Breast epithelium (tissue), 4 donors: ENCODE measurements at regions not wholly inside any gene's neighbourhood (a gene's known extent, or its start where the extent isn't known, plus 50 kb on each side); places are given as distances from the start of the nearest gene placed in this dataset.
A peak's percentile ranks its signal among the peaks of the same experiment; 100 is the strongest.

Experiments
- DNase-seq, 2 donors: peaks; one replicate each; pipeline ENCODE4 v3.0.0-alpha.2; 2019; ENCODE audit warnings: low spot score in 2 of 2
- H3K27ac ChIP-seq, 2 donors: fragments of 200-600 bp; sonication (generic) in 1 of 2; one replicate each; pipeline ENCODE4 v1.5.1; 2016 to 2019; ENCODE audit warnings: mild to moderate bottlenecking in 1 of 2
- H3K27me3 ChIP-seq, 2 donors: fragments of 200-600 bp; sonication (generic) in 1 of 2; one replicate each; pipeline versions ENCODE4 v1.5.1 to v1.6.0; 2017 to 2019; ENCODE audit warnings: control low read depth in 1 of 2, mild to moderate bottlenecking in 1 of 2
- H3K36me3 ChIP-seq: fragments of 200-600 bp; one replicate; pipeline ENCODE4 v1.5.1; 2019
- H3K4me1 ChIP-seq, 2 donors: fragments of 200-600 bp; sonication (generic); one replicate each; pipeline ENCODE4 v1.5.1; 2016 to 2019; ENCODE audit warnings: control low read depth in 1 of 2
- H3K4me3 ChIP-seq, 3 donors: fragments of 200-600 bp; sonication (generic); 1 replicate in 2 of 3; 2 replicates in 1 of 3; pipeline ENCODE4 v1.5.1; 2016 to 2019; ENCODE audit warnings: mild to moderate bottlenecking in 3 of 3, moderate library complexity in 2 of 3
- H3K9me3 ChIP-seq, 2 donors: fragments of 200-600 bp; sonication (generic) in 1 of 2; one replicate each; pipeline ENCODE4 v1.5.1; 2016 to 2019; ENCODE audit warnings: control low read depth in 1 of 2
- CTCF ChIP-seq, 3 donors: fragments of 450-650 bp; IDR thresholded peaks; one replicate each; pipeline ENCODE4 v1.5.1; 2016 to 2017; ENCODE audit warnings: antibody characterized with exemption in 3 of 3, mild to moderate bottlenecking in 3 of 3, moderate library complexity in 3 of 3
- POLR2A ChIP-seq: fragments of 450-650 bp; IDR thresholded peaks from one replicate; pipeline ENCODE4 v1.6.1; 2016; ENCODE audit warnings: antibody characterized with exemption, mild to moderate bottlenecking, moderate library complexity
- POLR2AphosphoS5 ChIP-seq, 3 donors: sonication (generic); formaldehyde crosslinking; IDR thresholded peaks; one replicate each; pipeline ENCODE4 v1.6.1; 2017; ENCODE audit warnings: antibody characterized with exemption in 3 of 3
- intact Hi-C: fragments of 100-400 bp; cut with DNase I; formaldehyde crosslinking; loops from one replicate; pipeline ENCODE4 v1.15.1; 2023; ENCODE audit warnings: low total_unique reads

DNA sequence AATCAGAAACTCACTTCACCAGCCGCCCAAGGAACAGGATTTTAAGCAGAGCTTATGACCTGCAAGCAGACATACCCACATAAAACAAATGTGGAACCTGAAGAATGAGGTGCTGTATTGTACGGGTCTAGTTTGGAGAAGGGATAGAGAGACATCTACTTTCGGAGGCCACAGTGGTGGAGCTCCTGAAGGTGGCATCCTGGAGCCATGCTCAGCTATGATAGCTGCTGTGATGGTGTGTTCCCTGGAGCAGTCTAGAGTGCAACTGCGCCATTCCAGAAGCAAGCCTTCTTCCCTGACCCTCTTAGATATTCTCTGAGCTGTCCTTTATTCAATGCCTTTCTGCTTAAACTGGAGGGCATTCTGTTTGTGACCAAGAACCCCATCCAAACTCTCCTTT, 402.6 kb downstream of the FUT8 start:
- Histone ChIP-seq H3K27ac (no peak overlapping the region), H3K27me3 (no peaks in the 10 kb centered on the region), H3K36me3 (no peaks in the 10 kb centered on the region), H3K4me3 (no peak overlapping the region), H3K4me1 (no peaks in the 10 kb centered on the region), H3K9me3 (no peaks in the 10 kb centered on the region)
- TF ChIP-seq CTCF (IDR thresholded peaks at IDR 0.05), result no peak
- TF ChIP-seq POLR2AphosphoS5 (IDR thresholded peaks at IDR 0.05), result no peak
- TF ChIP-seq POLR2A, result no peak
- DNase-seq, result no peak
- intact Hi-C loops, result no loop called here

DNA sequence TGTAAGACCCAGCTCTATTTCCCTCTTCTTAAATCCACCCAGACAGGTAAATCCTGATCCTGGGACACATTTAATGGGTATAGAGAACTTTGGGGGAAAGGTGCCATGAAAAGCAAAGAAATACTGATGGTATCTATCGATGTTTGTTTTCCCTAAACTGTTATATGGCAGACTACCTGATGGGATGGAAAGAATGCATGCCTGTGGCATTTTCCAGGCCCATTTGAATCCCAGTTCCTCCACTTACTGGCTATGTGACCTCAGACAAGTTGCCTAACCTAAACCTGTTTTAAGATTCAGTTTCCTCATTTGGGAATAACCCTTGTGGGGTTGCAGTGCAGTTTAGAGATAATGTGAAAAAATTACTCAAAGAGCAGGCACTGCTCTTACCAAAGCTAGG, 404.5 kb downstream of the FUT8 start:
- Histone ChIP-seq H3K4me1 (no peaks in the 10 kb centered on the region), H3K27ac (peak overlapping the region; percentile 46 to 82), H3K36me3 (no peaks in the 10 kb centered on the region), H3K9me3 (no peaks in the 10 kb centered on the region), H3K27me3 (no peaks in the 10 kb centered on the region), H3K4me3 (no peak overlapping the region)
- peak in 1 of 2 donors; percentile 19 for DNase-seq
- no peak for TF ChIP-seq POLR2AphosphoS5 (IDR thresholded peaks at IDR 0.05)
- no peak for TF ChIP-seq CTCF (IDR thresholded peaks at IDR 0.05)
- no peak for TF ChIP-seq POLR2A
- intact Hi-C loops, result no loop called here

DNA sequence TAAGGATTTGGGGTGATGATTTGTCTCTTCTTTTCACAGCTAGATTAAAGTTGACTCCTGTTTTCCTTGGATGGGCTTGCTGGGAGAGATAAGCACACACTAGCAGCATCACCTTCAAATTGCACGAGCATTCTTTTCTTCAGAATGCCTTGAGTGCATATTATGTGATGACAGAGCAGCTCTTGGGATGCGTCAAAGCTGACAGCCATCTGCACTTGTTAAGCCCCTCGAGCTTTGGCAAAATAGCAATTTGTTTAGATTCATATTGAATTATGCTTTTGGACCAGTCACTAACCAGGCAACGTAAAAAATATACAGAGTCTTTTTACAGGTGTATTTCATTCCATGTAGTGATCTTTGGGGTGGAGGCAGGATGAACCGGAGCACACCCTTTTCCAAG, 407.0 kb downstream of the FUT8 start:
- DNase-seq, result no peak
- Histone ChIP-seq H3K4me1 (no peaks in the 10 kb centered on the region), H3K36me3 (no peaks in the 10 kb centered on the region), H3K4me3 (no peak overlapping the region), H3K27ac (no peak overlapping the region), H3K27me3 (no peaks in the 10 kb centered on the region), H3K9me3 (no peaks in the 10 kb centered on the region)
- intact Hi-C loops, result no loop called here
- TF ChIP-seq CTCF (IDR thresholded peaks at IDR 0.05), result no peak
- no peak for TF ChIP-seq POLR2AphosphoS5 (IDR thresholded peaks at IDR 0.05)
- no peak for TF ChIP-seq POLR2A

GRCh38 chr14:65821224-65821753, 408.8 kb downstream of the FUT8 start:
- no peak overlapping the region for H3K27ac ChIP-seq
- H3K4me1 ChIP-seq, result no peaks in the 10 kb centered on the region
- TF ChIP-seq CTCF (IDR thresholded peaks at IDR 0.05) (no peak), POLR2AphosphoS5 (IDR thresholded peaks at IDR 0.05) (no peak), POLR2A (no peak)
- no peaks in the 10 kb centered on the region for H3K9me3 ChIP-seq
- H3K36me3 ChIP-seq, result no peaks in the 10 kb centered on the region
- no peak for DNase-seq
- no peak overlapping the region for H3K4me3 ChIP-seq
- intact Hi-C loops, result no loop called here
- H3K27me3 ChIP-seq, result no peaks in the 10 kb centered on the region

- no peaks in the 10 kb centered on the region for H3K4me1 ChIP-seq
Measured at GRCh38 chr14:65824285-65824977, 411.9 kb downstream of the FUT8 start.

More at GRCh38 chr14:65824285-65824977, 411.9 kb downstream of the FUT8 start:
- peak in 1 of 2 donors; percentile 40 for DNase-seq
- TF ChIP-seq POLR2AphosphoS5 (IDR thresholded peaks at IDR 0.05), result no peak
- peak; percentile 82 to 90 (median 89) for TF ChIP-seq CTCF (IDR thresholded peaks at IDR 0.05)
- TF ChIP-seq POLR2A, result no peak
- intact Hi-C loops, result no loop called here
- Histone ChIP-seq H3K27ac (no peak overlapping the region), H3K9me3 (no peaks in the 10 kb centered on the region), H3K4me3 (no peak overlapping the region), H3K27me3 (no peaks in the 10 kb centered on the region), H3K36me3 (no peaks in the 10 kb centered on the region)
